Activated CD8-positive, alpha-beta T cell treated with anti-CD3 and anti-CD28 coated beads, Interleukin-2, amount 10 ng/mL, durations not matched to agents 7 days and 5 days (primary cell): ENCODE measurements at regions not wholly inside any gene's neighbourhood (a gene's known extent, or its start where the extent isn't known, plus 50 kb on each side); places are given as distances from the start of the nearest gene placed in this dataset.

Source experiments
- ATAC-seq: fragments of 150-1000 bp; cut with Tn5 transposase; one replicate; pipeline ENCODE4 v1.10.0; 2021; ENCODE audit warnings: moderate library complexity
- CTCF ChIA-PET: fragments of 350-600 bp; sonication (Branson Sonifier 250); formaldehyde crosslinking; loops from one replicate; lab custom pipeline; 2021; ENCODE audit warnings: antibody characterized with exemption; lab: Charles Lee
- POLR2A ChIA-PET: fragments of 350-600 bp; sonication (Branson Sonifier 250); formaldehyde crosslinking; loops from one replicate; lab custom pipeline; 2021; ENCODE audit warnings: antibody characterized with exemption; lab: Charles Lee
- DNase-seq: peaks from one replicate; pipeline ENCODE4 v3.0.0-alpha.2; 2020
- H3K27ac Mint-ChIP-seq: one replicate; pipeline ENCODE4 v1.8.0; 2021; ENCODE audit warnings: mild to moderate bottlenecking, mixed read lengths
- H3K27me3 Mint-ChIP-seq: one replicate; pipeline ENCODE4 v1.8.0; 2021; ENCODE audit warnings: low read depth, mixed read lengths
- H3K36me3 Mint-ChIP-seq: one replicate; pipeline ENCODE4 v1.8.0; 2021; ENCODE audit warnings: low read depth, mixed read lengths
- H3K4me1 Mint-ChIP-seq: one replicate; pipeline ENCODE4 v1.8.0; 2021; ENCODE audit warnings: low read depth, mixed read lengths
- H3K4me3 Mint-ChIP-seq: one replicate; pipeline ENCODE4 v1.8.0; 2021; ENCODE audit warnings: mild to moderate bottlenecking, mixed read lengths
- H3K9me3 Mint-ChIP-seq: one replicate; pipeline ENCODE4 v1.8.0; 2022; ENCODE audit warnings: mixed read lengths; ENCODE audit not compliant: insufficient read depth

DNA sequence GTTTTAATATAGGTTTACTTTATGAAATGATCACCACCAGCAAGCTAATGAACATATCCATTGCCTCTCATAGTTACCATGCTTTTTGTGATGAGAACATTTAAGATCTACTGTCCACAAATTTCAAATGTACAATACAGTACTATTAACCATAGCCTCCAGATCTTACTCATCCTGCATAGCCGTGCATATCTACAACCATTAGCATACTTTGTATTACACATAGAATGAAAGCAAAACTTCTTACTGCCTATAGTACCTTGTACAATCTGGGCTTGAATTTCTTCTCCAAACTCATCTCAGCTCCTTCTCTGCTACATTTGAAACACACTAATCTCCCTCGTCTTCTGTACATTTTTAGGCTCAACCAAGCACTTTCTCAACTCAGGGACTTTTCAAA lies 510.6 kb downstream of the PRR16 start:
- CTCF ChIA-PET = no interaction called here
- no peak for ATAC-seq

DNA sequence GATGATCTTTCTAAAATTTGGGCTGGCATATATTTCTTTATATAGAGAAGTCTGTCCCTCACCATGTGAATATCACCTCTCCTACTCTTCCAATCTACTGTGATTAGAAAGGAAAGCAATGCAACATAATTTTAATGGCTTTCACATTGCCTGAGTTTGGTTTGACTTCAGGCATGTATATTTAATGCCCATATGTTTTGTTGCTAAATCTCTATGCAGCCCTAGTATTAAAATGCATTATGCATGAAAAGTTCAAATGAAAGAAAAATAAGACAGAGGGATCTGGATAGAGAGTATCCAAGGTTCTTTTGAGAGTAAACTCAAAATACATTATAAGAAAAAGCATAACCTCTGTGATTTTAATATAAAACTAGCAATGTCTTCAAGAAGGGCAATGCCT lies 518.3 kb downstream of the PRR16 start:
- Mint-ChIP-seq H3K36me3 (no peaks in the 10 kb centered on the region), H3K4me3 (no peak overlapping the region), H3K9me3 (peaks cover 5% of the 10 kb centered on the region), H3K27me3 (no peaks in the 10 kb centered on the region), H3K4me1 (no peaks in the 10 kb centered on the region), H3K27ac (no peak overlapping the region)
- ChIA-PET CTCF (no interaction called here), POLR2A (no interaction called here)
- no peak for DNase-seq
- no peak for ATAC-seq

More for the DNA sequence above, 510.6 kb downstream of the PRR16 start:
- no peaks in the 10 kb centered on the region for H3K36me3 Mint-ChIP-seq
- POLR2A ChIA-PET = no interaction called here
- no peak for DNase-seq
- no peaks in the 10 kb centered on the region for H3K27me3 Mint-ChIP-seq
- no peak overlapping the region for H3K27ac Mint-ChIP-seq
- H3K4me3 Mint-ChIP-seq = no peak overlapping the region
- no peaks in the 10 kb centered on the region for H3K4me1 Mint-ChIP-seq
- H3K9me3 Mint-ChIP-seq = no peaks in the 10 kb centered on the region

DNA sequence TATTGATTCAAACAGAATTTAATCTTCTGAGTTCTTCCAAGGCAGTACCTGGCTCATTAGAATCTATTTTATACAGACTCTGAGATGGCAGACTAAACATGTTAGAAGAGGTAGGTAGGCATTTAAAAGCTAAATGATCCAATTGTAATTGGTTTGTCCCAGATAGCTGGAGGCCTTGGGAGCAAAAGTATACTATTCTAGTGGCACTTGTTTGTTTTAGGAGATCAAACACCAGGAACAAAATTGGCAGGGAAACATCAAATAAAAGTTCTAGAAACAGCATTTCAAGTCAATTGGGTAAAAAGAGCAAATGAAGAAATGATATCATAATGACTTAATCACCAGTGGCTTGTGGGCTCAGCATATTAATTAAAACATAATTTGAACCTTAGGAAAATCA lies 521.4 kb downstream of the PRR16 start:
- Mint-ChIP-seq H3K9me3 (peaks cover 5% of the 10 kb centered on the region), H3K4me1 (no peaks in the 10 kb centered on the region), H3K27me3 (no peaks in the 10 kb centered on the region), H3K4me3 (no peak overlapping the region), H3K27ac (no peak overlapping the region), H3K36me3 (no peaks in the 10 kb centered on the region)
- CTCF ChIA-PET = no interaction called here
- ATAC-seq = no peak
- no peak for DNase-seq
- POLR2A ChIA-PET = no interaction called here

DNA sequence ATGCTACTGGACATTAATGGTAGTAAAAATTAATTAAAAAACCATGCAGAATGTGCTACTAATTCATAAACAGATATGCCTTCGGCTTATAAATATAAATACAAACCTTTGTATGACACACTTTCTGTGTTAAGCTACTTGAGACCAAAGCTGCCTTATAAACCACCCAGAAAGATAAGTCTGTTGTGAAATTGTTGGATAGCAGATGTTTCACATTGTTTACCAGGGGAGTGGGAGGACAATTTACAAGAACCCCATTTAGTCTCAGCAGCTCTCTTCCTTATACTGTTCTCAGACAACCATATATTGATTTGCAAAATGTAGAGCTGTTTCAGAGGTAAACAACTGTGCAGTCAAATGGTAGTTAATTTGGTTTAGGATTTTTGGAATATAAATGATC lies 524.4 kb downstream of the PRR16 start:
- Mint-ChIP-seq H3K27me3 (no peaks in the 10 kb centered on the region), H3K27ac (no peak overlapping the region), H3K36me3 (no peaks in the 10 kb centered on the region), H3K4me3 (no peak overlapping the region), H3K4me1 (no peaks in the 10 kb centered on the region), H3K9me3 (peaks cover 5% of the 10 kb centered on the region)
- CTCF ChIA-PET = no interaction called here
- POLR2A ChIA-PET = no interaction called here
- no peak for DNase-seq
- no peak for ATAC-seq

DNA sequence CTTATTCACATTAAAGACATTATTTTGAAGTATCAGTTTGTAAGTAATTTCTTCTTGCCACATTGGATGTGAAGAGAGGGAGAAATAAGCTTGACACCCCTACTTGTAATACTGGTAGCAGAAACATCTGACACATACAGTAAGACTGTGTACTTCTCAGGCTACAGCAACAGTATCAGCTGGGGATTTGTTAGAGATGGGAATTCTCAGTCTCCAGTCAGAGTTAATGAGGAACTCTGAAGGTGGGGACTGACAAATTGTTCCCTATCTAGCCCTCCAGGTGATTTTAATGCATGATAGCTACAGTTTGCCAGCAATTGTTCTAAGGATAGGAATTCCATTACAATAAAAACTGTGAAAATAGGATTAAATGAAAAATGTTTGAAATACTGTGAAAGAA lies 524.8 kb downstream of the PRR16 start:
- no peak for DNase-seq
- Mint-ChIP-seq H3K4me1 (no peaks in the 10 kb centered on the region), H3K9me3 (peaks cover 5% of the 10 kb centered on the region), H3K4me3 (no peak overlapping the region), H3K27ac (no peak overlapping the region), H3K27me3 (no peaks in the 10 kb centered on the region), H3K36me3 (no peaks in the 10 kb centered on the region)
- no peak for ATAC-seq
- POLR2A ChIA-PET = no interaction called here
- CTCF ChIA-PET = no interaction called here

DNA sequence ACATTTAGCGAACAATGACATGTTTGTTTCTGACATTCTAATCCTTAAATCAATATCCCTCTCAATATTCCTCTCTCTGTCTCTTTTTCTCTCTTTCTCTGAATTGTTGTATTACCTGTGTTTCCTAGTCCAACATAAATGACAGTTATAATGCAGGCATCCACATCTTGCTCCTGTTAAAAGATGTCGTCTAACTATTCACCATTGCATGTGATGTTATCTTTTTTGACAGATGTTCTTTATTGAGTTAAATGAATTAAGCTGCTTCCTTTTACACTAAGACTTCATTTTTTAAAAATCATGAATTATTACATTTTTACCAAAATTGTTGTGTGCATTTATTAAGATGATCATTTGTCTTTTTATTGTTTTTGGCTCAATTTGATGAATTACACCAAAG lies 527.5 kb downstream of the PRR16 start:
- Mint-ChIP-seq H3K27me3 (no peaks in the 10 kb centered on the region), H3K27ac (no peak overlapping the region)
- POLR2A ChIA-PET = no interaction called here

DNA sequence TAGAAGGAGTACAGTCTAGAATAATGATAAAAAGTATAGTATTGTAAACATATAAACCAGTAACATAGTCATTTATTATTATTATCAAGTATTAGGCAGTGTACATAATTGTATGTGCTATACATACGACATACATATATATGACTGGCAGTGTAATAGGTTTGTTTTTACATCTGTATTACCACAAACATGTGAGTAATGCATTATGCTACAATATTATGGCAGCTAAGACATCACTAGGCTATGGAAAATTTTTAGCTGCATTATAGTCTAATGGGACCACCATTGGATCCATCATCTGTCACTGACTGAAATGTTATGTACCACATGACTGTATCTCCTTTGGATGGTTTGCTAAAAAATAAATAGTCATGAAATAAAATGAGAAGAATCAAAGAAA lies 530.0 kb downstream of the PRR16 start:
- ATAC-seq (no peak), DNase-seq (no peak)
- no peaks in the 10 kb centered on the region for H3K4me1 Mint-ChIP-seq
- ChIA-PET POLR2A (no interaction called here), CTCF (no interaction called here)
- H3K36me3 Mint-ChIP-seq = no peaks in the 10 kb centered on the region
- no peaks in the 10 kb centered on the region for H3K27me3 Mint-ChIP-seq
- no peaks in the 10 kb centered on the region for H3K9me3 Mint-ChIP-seq
- H3K4me3 Mint-ChIP-seq = no peak overlapping the region
- no peak overlapping the region for H3K27ac Mint-ChIP-seq

More for the DNA sequence above, 527.5 kb downstream of the PRR16 start:
- no peak overlapping the region for H3K4me3 Mint-ChIP-seq
- no peak for ATAC-seq
- CTCF ChIA-PET = no interaction called here
- H3K4me1 Mint-ChIP-seq = no peaks in the 10 kb centered on the region
- H3K36me3 Mint-ChIP-seq = no peaks in the 10 kb centered on the region
- DNase-seq = no peak
- H3K9me3 Mint-ChIP-seq = no peaks in the 10 kb centered on the region

DNA sequence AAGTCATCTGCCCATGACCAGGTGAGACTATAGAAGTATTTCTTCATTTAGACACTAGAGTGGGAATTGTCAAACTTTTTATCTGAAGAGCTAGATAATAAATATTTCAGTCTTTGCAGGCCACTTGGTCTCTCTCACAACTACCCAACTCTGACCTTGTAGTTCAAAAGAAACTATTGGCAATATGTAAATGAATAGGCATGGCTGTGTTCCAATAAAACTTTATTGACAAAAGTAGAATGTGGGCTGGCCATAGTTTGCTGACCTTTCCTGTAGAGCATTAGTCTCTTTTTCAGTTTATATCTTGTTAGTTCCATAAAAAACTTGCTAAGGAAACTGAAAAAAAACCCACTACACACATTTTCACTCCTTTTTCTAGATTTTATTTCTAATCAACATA lies 535.5 kb downstream of the PRR16 start:
- ATAC-seq (no peak), DNase-seq (no peak)
- ChIA-PET CTCF (no interaction called here), POLR2A (no interaction called here)
- peaks cover under 1% of the 10 kb centered on the region for H3K9me3 Mint-ChIP-seq
- H3K4me3 Mint-ChIP-seq = no peak overlapping the region
- no peaks in the 10 kb centered on the region for H3K27me3 Mint-ChIP-seq
- no peaks in the 10 kb centered on the region for H3K36me3 Mint-ChIP-seq
- H3K4me1 Mint-ChIP-seq = no peaks in the 10 kb centered on the region
- H3K27ac Mint-ChIP-seq = no peak overlapping the region

DNA sequence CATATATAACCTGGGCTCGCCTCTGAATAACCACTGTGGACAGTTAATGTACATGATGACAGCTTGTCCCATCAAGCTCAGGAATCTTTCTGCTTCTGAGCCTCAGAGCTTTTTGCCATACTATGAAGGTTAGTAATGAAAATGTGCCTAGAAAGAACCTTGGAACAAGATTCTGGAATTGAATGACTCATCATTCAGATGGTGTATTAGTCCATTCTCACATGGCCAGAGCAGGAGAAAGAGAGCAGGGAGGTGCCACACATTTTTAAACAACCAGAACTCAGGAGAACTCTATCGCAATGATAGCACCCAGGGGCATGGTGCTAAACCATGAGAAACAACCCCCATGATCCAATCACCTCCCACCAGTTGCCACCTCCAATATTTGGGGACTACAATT lies 542.1 kb downstream of the PRR16 start:
- Mint-ChIP-seq H3K27me3 (no peaks in the 10 kb centered on the region), H3K36me3 (no peaks in the 10 kb centered on the region), H3K4me3 (no peak overlapping the region), H3K4me1 (no peaks in the 10 kb centered on the region), H3K27ac (no peak overlapping the region), H3K9me3 (peaks cover 4% of the 10 kb centered on the region)
- ChIA-PET CTCF (no interaction called here), POLR2A (no interaction called here)
- ATAC-seq (no peak), DNase-seq (no peak)

DNA sequence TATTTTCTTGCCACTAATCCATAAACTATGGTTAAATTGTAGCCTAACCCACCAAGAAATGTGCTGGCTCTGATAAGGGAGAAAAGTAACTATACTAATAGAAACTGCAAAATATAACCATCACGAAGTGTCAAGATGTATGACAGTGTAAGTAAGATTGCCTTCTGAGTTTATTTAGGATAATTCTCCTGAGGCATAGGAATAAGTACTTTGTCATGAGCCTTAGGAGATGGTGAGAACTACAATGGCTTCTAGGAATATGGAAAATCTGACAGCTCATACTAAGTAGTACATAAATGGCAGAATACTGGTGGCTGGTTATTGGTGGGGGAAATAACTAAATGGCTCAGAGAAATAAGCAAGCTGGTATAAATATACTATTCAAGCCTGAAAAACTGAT lies 543.9 kb downstream of the PRR16 start:
- no peaks in the 10 kb centered on the region for H3K4me1 Mint-ChIP-seq
- peaks cover 4% of the 10 kb centered on the region for H3K9me3 Mint-ChIP-seq
- H3K27ac Mint-ChIP-seq = no peak overlapping the region
- no peak for DNase-seq
- no peaks in the 10 kb centered on the region for H3K36me3 Mint-ChIP-seq
- ATAC-seq = no peak
- H3K4me3 Mint-ChIP-seq = no peak overlapping the region
- POLR2A ChIA-PET = no interaction called here
- CTCF ChIA-PET = no interaction called here
- H3K27me3 Mint-ChIP-seq = no peaks in the 10 kb centered on the region

DNA sequence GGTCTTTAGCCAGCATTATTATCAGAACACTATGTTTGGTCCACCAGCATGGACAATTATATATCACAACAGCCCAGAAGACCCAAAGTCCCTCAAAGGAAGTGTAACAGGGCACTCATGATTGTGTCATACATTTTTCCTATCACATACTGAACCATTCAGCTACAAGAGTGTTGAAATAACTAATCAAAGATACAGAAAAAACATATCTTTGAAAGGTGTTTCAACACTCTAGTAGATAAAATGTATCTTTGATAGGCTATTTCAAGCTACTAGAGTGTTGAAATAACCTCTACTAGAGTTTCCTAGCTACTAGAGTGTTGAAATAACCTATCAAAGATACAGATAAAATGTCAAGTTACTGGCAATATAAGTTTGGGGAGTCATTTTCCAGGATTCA lies 545.0 kb downstream of the PRR16 start:
- H3K4me1 Mint-ChIP-seq = no peaks in the 10 kb centered on the region
- ChIA-PET CTCF (no interaction called here), POLR2A (no interaction called here)
- H3K36me3 Mint-ChIP-seq = no peaks in the 10 kb centered on the region
- no peak for DNase-seq
- ATAC-seq = no peak
- no peak overlapping the region for H3K4me3 Mint-ChIP-seq
- peaks cover 4% of the 10 kb centered on the region for H3K9me3 Mint-ChIP-seq
- H3K27ac Mint-ChIP-seq = no peak overlapping the region
- H3K27me3 Mint-ChIP-seq = no peaks in the 10 kb centered on the region

DNA sequence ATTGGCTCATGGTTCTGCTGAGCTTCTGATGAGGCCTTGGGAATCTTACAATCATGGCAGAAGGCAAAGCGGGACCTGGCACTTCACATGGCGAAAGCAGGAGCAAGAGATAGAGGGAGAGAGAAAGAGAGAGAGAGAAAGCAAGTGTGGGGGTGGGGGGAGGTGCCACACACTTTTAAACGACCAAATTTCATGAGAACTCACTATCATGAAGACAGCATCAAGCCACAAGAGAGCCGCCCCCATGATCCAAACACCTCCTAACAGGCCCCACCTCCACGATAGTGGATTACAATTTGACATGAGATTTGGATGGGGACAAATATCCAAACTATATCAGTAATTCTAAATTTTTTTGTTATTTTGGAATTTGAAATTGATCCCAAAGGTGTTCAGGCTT lies 553.9 kb downstream of the PRR16 start:
- no peaks in the 10 kb centered on the region for H3K4me1 Mint-ChIP-seq
- no peaks in the 10 kb centered on the region for H3K27me3 Mint-ChIP-seq
- no peak overlapping the region for H3K27ac Mint-ChIP-seq
- ChIA-PET CTCF (no interaction called here), POLR2A (no interaction called here)
- no peak overlapping the region for H3K4me3 Mint-ChIP-seq
- DNase-seq (no peak), ATAC-seq (no peak)
- no peaks in the 10 kb centered on the region for H3K36me3 Mint-ChIP-seq
- no peaks in the 10 kb centered on the region for H3K9me3 Mint-ChIP-seq

DNA sequence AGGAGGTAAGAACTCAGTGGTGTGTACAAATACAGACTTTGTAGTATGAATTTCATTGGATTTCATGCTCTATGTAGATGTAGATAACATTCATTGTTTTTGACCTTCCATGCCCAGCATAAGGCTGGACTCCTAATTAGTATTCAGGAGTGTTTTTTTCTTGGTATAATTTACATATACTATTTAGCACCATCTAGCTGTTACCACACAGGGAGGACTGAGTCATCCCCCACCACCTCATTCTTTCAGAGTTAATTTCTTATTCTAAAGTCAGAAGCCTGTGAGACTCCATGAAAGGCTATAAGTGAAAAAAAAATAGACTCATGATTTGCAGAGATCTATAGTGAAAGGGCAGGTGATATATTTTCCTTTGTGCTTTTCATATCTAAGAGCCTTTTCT lies 555.0 kb downstream of the PRR16 start:
- ChIA-PET CTCF (no interaction called here), POLR2A (no interaction called here)
- H3K9me3 Mint-ChIP-seq = no peaks in the 10 kb centered on the region
- no peak overlapping the region for H3K27ac Mint-ChIP-seq
- no peaks in the 10 kb centered on the region for H3K27me3 Mint-ChIP-seq
- DNase-seq (no peak), ATAC-seq (no peak)
- H3K4me3 Mint-ChIP-seq = no peak overlapping the region
- no peaks in the 10 kb centered on the region for H3K36me3 Mint-ChIP-seq
- H3K4me1 Mint-ChIP-seq = no peaks in the 10 kb centered on the region
